ENCODE measurements at regions not wholly inside any gene's neighbourhood (a gene's known extent, or its start where the extent isn't known, plus 50 kb on each side); places are given as distances from the start of the nearest gene placed in this dataset.

DNA sequence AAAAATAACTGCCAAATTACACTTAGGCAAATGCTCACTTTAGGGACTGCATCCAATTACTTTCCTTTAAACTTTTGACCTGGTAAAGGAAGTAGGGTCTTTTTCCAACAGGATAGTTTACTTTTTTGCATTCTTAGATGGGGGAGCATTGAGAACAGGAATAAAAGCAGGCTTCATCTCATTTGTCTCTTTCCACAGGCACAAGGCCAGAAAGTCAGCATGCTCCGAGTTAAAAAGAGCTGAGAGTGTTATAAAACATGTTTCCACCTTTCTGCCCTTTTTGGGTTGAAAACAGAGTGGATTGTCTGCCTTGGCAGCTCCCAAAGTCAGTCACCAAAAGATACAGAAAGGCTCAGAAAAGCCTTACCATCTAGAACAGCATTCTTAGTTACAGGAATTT is 404.9 kb upstream of the ALCAM start:
- TF ChIP-seq, protein P1, sequence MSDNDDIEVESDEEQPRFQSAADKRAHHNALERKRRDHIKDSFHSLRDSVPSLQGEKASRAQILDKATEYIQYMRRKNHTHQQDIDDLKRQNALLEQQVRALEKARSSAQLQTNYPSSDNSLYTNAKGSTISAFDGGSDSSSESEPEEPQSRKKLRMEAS (IDR thresholded peaks at IDR 0.05; ENCODE audit: low read depth, low read length), result no peak
- TF ChIP-seq, protein P2, sequence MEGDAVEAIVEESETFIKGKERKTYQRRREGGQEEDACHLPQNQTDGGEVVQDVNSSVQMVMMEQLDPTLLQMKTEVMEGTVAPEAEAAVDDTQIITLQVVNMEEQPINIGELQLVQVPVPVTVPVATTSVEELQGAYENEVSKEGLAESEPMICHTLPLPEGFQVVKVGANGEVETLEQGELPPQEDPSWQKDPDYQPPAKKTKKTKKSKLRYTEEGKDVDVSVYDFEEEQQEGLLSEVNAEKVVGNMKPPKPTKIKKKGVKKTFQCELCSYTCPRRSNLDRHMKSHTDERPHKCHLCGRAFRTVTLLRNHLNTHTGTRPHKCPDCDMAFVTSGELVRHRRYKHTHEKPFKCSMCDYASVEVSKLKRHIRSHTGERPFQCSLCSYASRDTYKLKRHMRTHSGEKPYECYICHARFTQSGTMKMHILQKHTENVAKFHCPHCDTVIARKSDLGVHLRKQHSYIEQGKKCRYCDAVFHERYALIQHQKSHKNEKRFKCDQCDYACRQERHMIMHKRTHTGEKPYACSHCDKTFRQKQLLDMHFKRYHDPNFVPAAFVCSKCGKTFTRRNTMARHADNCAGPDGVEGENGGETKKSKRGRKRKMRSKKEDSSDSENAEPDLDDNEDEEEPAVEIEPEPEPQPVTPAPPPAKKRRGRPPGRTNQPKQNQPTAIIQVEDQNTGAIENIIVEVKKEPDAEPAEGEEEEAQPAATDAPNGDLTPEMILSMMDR (IDR thresholded peaks at IDR 0.05; ENCODE audit: low read depth, low read length), result no peak
- no peak for TF ChIP-seq POLR2A (IDR thresholded peaks at IDR 0.05; ENCODE audit: extremely low read depth, insufficient read length)

Data from NB4 (cell line).